ENCODE measurements at regions not wholly inside any gene's neighbourhood (a gene's known extent, or its start where the extent isn't known, plus 50 kb on each side); places are given as distances from the start of the nearest gene placed in this dataset.
"Not testable (repeated sequence)": the region's sequence is repeated elsewhere in the genome, so short reads cannot be mapped to it uniquely, and the experiment has no call there.

GRCh38 chr22:41023299-41023623, 69.1 kb upstream of the EP300 start:
- DNase-seq = no peak

GRCh38 chr22:41028841-41029240, 63.6 kb upstream of the EP300 start:
- DNase-seq = peak; percentile 50 to 81 (median 69)

DNA sequence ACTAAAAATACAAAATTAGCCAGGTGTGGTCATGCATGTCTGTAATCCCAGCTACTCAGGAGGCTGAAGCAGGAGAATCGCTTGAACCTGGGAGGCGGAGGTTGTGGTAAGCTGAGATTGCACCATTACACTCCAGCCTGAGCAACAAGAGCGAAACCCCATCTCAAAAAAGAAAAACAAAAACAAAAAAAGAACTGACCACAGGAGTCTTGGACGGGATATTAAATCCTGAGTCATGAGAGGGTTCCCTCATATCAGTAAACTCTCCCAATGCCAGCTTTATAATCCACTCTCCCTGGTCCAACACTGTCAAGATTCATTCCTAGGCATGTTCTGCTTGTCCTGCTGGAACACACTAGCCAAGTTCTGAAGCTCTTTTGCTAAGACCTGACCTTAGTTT, 61.5 kb upstream of the EP300 start:
- no peak for DNase-seq

- peak; percentile 32 to 69 (median 59) for DNase-seq
These were observed 57.7 kb upstream of the EP300 start for GRCh38 chr22:41034706-41035105.

GRCh38 chr22:41036924-41037323, 55.5 kb upstream of the EP300 start:
- DNase-seq = no peak

GRCh38 chr22:41038732-41039131, 53.7 kb upstream of the EP300 start:
- peak in 3 of 4 experiments; percentile 37 to 44 (median 44) for DNase-seq

- not testable (repeated sequence) for DNase-seq
These were observed 52.8 kb upstream of the EP300 start for GRCh38 chr22:41039641-41040040.

DNA sequence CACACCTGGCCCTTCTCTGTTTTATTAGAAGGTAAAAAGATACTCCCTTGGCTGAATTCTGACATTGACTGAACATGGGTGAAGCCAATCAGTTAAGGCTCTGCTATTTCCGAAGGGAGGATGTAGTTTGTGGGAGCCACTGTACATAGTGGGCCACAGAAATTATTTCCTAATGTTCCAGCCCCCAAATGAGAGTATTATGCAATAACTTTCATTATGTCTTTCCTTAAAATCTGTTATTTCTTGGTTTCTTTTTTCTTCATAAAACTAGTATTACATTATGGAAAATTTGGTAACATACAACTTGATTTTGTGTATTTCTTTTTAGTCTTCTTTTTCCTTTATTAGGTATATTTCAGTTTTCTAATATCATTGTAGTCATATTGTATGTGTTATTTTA, 51.9 kb upstream of the EP300 start:
- DNase-seq = no peak

DNA sequence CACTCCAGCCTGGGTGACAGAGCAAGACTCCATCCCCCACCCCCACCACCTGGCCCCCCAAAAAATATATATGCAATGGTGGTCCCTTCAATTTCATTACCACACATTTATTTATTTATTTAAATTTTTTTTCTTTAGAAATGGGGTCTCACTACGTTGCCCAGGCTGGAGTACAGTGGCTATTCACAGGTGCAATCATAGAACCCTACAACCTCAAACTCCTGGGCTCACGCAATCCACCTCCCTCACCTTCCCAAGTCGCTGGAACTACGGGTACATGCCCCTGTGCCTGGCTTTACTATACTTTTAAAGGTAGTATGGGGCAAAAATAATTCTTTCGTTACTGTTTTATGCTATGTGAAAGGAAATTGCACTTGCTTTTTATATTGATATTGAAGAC, 50.9 kb upstream of the EP300 start:
- no peak for DNase-seq
